Lower leg skin (tissue), 4 donors: ENCODE measurements at regions not wholly inside any gene's neighbourhood (a gene's known extent, or its start where the extent isn't known, plus 50 kb on each side); places are given as distances from the start of the nearest gene placed in this dataset.

ENCODE experiments used
- DNase-seq, 2 donors: peaks; one replicate each; pipeline ENCODE4 v3.0.0-alpha.2; 2019; ENCODE audit warnings: low spot score in 2 of 2
- H3K4me3 ChIP-seq: fragments of 200-600 bp; sonication (generic); 2 replicates; pipeline ENCODE4 v1.5.1; 2017; ENCODE audit warnings: mild to moderate bottlenecking, low read depth; ENCODE audit not compliant: poor library complexity, severe bottlenecking
- POLR2A ChIP-seq, 2 donors: fragments of 450-650 bp; IDR thresholded peaks; one replicate each; pipeline ENCODE4 v1.6.1; 2016 to 2017; ENCODE audit warnings: antibody characterized with exemption in 2 of 2, mild to moderate bottlenecking in 1 of 2, moderate library complexity in 1 of 2
- WGBS, 2 donors: methylation state at CpG; one replicate each; pipeline ENCODE4 v1.1.5; 2018; 5-methylcytosine and 5-hydroxymethylcytosine counted together
- intact Hi-C: fragments of 100-400 bp; cut with DNase I; formaldehyde crosslinking; loops from one replicate; pipeline ENCODE4 v1.15.0; 2023; ENCODE audit warnings: low total_unique reads
- TF ChIP-seq, protein P1 (sequence below), 3 donors: fragments of 450-650 bp; IDR thresholded peaks; one replicate each; pipeline ENCODE4 v1.5.1; 2016; ENCODE audit warnings: antibody characterized with exemption in 3 of 3, mild to moderate bottlenecking in 3 of 3, moderate library complexity in 2 of 3

DNA sequence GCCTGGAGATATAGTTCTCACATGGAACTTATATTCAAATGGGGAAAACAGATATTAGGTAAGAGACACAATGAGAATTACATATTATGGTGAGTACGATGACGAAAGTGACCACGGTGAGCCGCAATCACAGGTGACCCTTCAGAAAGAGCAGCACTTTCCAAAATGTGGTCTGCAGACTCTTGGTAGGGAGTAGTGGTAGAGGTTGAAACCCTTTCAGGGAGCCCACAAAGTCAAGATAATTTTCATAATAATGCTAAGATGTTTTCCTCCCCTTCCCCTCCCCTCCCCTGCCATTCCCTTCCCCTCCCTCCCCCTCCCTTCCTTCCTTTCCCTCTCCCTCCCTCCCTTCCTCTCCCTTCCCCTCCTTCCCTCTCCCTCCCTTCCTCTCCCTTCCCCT, 83.5 kb upstream of the AKT3 start:
- 92 to 93% methylated on average over 4 of the region's 4 CpGs for WGBS, 2 donors
- TF ChIP-seq POLR2A (IDR thresholded peaks at IDR 0.05) = no peak
- TF ChIP-seq, protein P1, sequence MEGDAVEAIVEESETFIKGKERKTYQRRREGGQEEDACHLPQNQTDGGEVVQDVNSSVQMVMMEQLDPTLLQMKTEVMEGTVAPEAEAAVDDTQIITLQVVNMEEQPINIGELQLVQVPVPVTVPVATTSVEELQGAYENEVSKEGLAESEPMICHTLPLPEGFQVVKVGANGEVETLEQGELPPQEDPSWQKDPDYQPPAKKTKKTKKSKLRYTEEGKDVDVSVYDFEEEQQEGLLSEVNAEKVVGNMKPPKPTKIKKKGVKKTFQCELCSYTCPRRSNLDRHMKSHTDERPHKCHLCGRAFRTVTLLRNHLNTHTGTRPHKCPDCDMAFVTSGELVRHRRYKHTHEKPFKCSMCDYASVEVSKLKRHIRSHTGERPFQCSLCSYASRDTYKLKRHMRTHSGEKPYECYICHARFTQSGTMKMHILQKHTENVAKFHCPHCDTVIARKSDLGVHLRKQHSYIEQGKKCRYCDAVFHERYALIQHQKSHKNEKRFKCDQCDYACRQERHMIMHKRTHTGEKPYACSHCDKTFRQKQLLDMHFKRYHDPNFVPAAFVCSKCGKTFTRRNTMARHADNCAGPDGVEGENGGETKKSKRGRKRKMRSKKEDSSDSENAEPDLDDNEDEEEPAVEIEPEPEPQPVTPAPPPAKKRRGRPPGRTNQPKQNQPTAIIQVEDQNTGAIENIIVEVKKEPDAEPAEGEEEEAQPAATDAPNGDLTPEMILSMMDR (IDR thresholded peaks at IDR 0.05) = no peak
- intact Hi-C loops = no loop called here
- H3K4me3 ChIP-seq = no peak overlapping the region
- DNase-seq = peak in 1 of 2 donors; percentile 12

DNA sequence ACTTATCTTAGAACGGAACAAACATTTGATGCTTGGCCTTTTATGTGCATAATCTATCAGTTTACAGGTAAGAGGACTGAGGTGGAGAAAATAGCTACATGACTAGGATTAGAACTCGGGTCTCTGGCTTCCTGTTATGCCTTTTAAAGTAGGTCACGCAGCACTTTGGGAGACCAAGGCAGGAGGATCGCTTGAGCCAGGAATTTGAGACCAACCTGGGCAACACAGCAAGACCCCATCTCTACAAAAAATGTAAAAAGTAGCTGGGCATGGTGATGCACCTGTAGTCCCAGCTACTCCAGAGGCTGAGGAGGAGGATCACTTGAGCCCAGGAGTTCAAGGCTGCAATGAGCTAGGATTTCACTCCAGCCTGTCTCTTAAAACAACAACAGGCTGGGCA, 81.9 kb upstream of the AKT3 start:
- no peak overlapping the region for H3K4me3 ChIP-seq
- peak in 1 of 2 donors; percentile 29 for DNase-seq
- 90 to 91% methylated on average over 4 of the region's 4 CpGs for WGBS, 2 donors
- intact Hi-C loops = no loop called here
- TF ChIP-seq POLR2A (IDR thresholded peaks at IDR 0.05) = no peak
- TF ChIP-seq, protein P1 (IDR thresholded peaks at IDR 0.05) = no peak

DNA sequence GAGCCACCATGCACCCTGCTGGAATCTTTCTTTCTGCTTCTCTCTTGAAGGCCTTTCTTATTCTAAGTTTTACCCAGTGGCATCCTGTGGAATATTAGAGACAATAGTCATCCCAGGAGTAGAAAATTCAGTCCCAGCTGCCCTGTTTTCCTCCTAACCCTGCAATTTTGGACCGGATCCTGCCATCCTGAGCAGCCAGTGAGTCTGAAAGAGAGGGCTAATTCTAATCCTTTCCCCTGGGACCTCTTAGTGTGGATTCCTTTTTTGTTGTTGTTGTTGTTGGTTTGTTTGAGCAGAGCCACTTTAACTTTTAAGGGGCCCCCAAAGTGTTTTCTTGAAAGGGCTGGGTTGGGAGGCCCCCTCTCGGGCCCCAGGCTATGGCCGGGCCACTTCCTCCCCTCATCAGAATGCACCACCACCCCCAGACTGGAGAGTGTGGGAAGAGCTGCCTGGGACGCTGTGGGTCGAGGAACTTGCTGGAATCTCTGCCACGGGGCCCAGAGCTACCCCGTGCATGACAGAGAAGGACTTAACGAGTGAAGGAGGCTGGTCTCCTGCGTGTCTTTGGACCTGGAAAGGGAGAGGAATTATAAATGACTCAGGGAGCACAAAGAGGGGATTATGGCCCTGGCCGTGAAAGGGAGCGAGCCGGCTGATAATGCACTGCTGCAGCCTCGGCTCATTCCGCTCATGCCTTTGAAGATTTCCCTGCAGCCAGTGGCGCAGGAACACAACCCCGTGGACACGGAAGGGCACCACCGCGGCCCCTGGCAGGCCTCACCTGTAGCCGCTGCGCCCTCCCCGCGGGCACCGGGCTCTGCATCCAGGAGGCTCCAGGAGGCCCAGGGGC, 81.0 kb upstream of the AKT3 start:
- TF ChIP-seq POLR2A (IDR thresholded peaks at IDR 0.05) = no peak
- TF ChIP-seq, protein P1 (IDR thresholded peaks at IDR 0.05) = no peak
- no peak overlapping the region for H3K4me3 ChIP-seq
- intact Hi-C loops = no loop called here
- DNase-seq = no peak
- 25 to 31% methylated on average over 22 to 24 of the region's 24 CpGs for WGBS, 2 donors

DNA sequence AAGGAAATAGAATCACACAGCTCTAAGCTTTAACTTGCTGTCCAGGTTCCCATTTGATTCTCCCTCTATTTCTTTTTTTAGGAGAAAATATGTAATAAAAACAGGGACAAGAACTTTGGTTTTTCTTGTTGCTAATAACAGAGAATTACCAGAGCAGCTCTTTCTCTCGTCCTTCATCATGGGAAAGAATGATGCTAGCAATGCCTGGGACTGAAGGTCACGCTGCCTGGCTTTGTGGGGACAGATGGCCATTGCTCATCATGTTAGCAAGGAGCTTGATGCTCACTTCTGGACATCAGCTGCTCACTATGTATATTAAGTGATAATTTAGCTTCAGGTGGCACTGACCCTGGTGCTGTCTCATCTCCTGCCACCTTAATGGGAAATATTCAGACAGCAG, 77.3 kb upstream of the AKT3 start:
- intact Hi-C loops = no loop called here
- no peak overlapping the region for H3K4me3 ChIP-seq
- DNase-seq = peak in 1 of 2 donors; percentile 49
- TF ChIP-seq, protein P1 (IDR thresholded peaks at IDR 0.05) = no peak
- no peak for TF ChIP-seq POLR2A (IDR thresholded peaks at IDR 0.05)
- 77 to 84% methylated on average over 2 of the region's 2 CpGs for WGBS, 2 donors

GRCh38 chr1:243926803-243927245, 76.8 kb upstream of the AKT3 start:
- no peak for DNase-seq
- no peak overlapping the region for H3K4me3 ChIP-seq
- TF ChIP-seq, protein P1 (IDR thresholded peaks at IDR 0.05) = no peak
- no peak for TF ChIP-seq POLR2A (IDR thresholded peaks at IDR 0.05)
- WGBS, 2 donors = 46 to 60% methylated on average over 6 of the region's 6 CpGs
- intact Hi-C loops = no loop called here
